Cerebellar nuclear complex (tissue), 1 donor: ENCODE measurements at regions not wholly inside any gene's neighbourhood (a gene's known extent, or its start where the extent isn't known, plus 50 kb on each side); places are given as distances from the start of the nearest gene placed in this dataset.

Experiments used
- DNase-seq, 2 experiments: peaks; one replicate each; lab custom pipeline; 2025; lab: John Stamatoyannopoulos, UW

GRCh38 chr11:127133061-127133460 is 132.5 kb upstream of the KIRREL3 start:
- DNase-seq, result no peak

GRCh38 chr11:127130321-127130720 is 129.8 kb upstream of the KIRREL3 start:
- no peak for DNase-seq

- no peak for DNase-seq
Observed at GRCh38 chr11:127126986-127127385, 126.4 kb upstream of the KIRREL3 start.

GRCh38 chr11:127119356-127119755 is 118.8 kb upstream of the KIRREL3 start:
- DNase-seq, result no peak

GRCh38 chr11:127118811-127119210 is 118.2 kb upstream of the KIRREL3 start:
- no peak for DNase-seq

GRCh38 chr11:127117231-127117739 is 116.7 kb upstream of the KIRREL3 start:
- DNase-seq, result no peak

GRCh38 chr11:127115844-127116243 is 115.3 kb upstream of the KIRREL3 start:
- DNase-seq, result no peak

GRCh38 chr11:127114035-127114434 is 113.5 kb upstream of the KIRREL3 start:
- DNase-seq, result no peak

GRCh38 chr11:127110542-127110941 is 110.0 kb upstream of the KIRREL3 start:
- DNase-seq, result no peak

- DNase-seq, result no peak
Observed at GRCh38 chr11:127109796-127110480, 109.4 kb upstream of the KIRREL3 start.

- DNase-seq, result no peak
Observed at GRCh38 chr11:127108838-127109237, 108.3 kb upstream of the KIRREL3 start.

- no peak for DNase-seq
Observed at GRCh38 chr11:127106938-127107337, 106.4 kb upstream of the KIRREL3 start.

GRCh38 chr11:127105593-127106541 is 105.3 kb upstream of the KIRREL3 start:
- DNase-seq, result no peak

GRCh38 chr11:127103586-127104388 is 103.2 kb upstream of the KIRREL3 start:
- DNase-seq, result no peak

- DNase-seq, result no peak
Observed at GRCh38 chr11:127098684-127099083, 98.1 kb upstream of the KIRREL3 start.

- DNase-seq, result no peak
Observed at GRCh38 chr11:127080735-127081134, 80.2 kb upstream of the KIRREL3 start.

GRCh38 chr11:127075758-127076157 is 75.2 kb upstream of the KIRREL3 start:
- DNase-seq, result no peak

- no peak for DNase-seq
Observed at GRCh38 chr11:127074151-127074761, 73.7 kb upstream of the KIRREL3 start.

GRCh38 chr11:127073621-127074020 is 73.1 kb upstream of the KIRREL3 start:
- DNase-seq, result no peak

GRCh38 chr11:127071606-127072005 is 71.0 kb upstream of the KIRREL3 start:
- no peak for DNase-seq

- DNase-seq, result no peak
Observed at GRCh38 chr11:127070808-127071207, 70.2 kb upstream of the KIRREL3 start.
